ENCODE measurements at regions not wholly inside any gene's neighbourhood (a gene's known extent, or its start where the extent isn't known, plus 50 kb on each side); places are given as distances from the start of the nearest gene placed in this dataset.

DNA sequence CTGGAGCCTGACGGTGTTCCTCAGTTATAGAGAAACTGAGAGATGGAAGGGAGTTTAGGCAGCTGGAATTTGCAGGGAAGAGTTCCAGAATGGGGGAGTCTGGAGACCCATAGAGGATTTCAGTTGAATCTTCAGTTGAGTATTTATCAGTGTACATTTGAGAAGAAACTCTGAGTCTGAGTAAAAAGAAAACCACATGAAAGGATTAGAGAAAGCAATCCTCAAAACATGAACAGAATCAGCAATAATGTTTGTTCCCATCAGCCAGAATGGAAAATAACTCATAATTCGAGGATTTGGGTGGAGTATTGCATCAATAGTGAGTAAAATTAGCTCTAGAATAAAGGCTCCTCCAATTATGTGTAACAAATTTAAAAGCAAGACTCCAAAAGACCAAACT, 130.0 kb upstream of the AHR start:
- TF ChIP-seq, protein P1, sequence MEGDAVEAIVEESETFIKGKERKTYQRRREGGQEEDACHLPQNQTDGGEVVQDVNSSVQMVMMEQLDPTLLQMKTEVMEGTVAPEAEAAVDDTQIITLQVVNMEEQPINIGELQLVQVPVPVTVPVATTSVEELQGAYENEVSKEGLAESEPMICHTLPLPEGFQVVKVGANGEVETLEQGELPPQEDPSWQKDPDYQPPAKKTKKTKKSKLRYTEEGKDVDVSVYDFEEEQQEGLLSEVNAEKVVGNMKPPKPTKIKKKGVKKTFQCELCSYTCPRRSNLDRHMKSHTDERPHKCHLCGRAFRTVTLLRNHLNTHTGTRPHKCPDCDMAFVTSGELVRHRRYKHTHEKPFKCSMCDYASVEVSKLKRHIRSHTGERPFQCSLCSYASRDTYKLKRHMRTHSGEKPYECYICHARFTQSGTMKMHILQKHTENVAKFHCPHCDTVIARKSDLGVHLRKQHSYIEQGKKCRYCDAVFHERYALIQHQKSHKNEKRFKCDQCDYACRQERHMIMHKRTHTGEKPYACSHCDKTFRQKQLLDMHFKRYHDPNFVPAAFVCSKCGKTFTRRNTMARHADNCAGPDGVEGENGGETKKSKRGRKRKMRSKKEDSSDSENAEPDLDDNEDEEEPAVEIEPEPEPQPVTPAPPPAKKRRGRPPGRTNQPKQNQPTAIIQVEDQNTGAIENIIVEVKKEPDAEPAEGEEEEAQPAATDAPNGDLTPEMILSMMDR (IDR thresholded peaks at IDR 0.05), result no peak
- TF ChIP-seq EZH2 (IDR thresholded peaks at IDR 0.05; ENCODE audit: borderline replicate concordance, insufficient read depth, low read depth, low read length, poor library complexity, severe bottlenecking), result no peak

Measured in B cell (primary cell).